Glomerular endothelial cell (primary cell): ENCODE measurements at regions not wholly inside any gene's neighbourhood (a gene's known extent, or its start where the extent isn't known, plus 50 kb on each side); places are given as distances from the start of the nearest gene placed in this dataset.
A peak's percentile ranks its signal among the peaks of the same experiment; 100 is the strongest.

Experiments
- DNase-seq: peaks from one replicate; pipeline ENCODE4 v3.0.0-alpha.2; 2011; ENCODE audit warnings: low read depth, low spot score; ENCODE audit errors: extremely low read depth

- no peak for DNase-seq
These were observed 58.9 kb downstream of the NUDT11 start for GRCh38 chrX:51437521-51437920.

GRCh38 chrX:51435101-51435500 is 61.3 kb downstream of the NUDT11 start:
- DNase-seq = no peak

DNA sequence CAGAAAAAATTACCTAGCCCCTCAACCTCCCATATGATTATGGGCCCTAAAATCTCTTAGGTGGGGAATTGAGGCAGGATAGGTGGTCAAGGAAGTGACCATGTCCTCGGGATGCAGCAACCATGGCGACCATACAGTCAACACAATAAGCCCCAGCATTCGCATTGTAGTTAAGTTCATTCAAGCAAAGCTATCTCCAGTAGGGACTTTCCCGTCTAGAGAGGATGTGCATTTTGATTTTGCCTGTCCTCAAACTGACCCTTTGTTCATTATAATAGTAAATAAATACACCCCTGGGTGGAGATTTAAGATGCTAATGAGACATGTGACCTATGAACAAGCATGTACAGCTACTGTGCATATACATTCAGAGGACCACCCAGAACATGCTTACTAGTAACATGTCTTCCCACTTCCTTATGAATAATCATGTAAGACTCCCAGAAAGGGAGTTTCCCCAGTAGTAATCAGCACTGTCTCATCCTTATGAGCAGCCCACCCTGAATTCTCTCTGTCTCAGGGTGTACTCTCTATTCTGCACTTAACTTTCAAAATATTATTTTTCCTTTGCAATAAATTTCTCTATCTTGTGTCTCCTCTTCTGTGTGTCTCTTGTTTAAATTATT is 74.3 kb downstream of the NUDT11 start:
- no peak for DNase-seq

DNA sequence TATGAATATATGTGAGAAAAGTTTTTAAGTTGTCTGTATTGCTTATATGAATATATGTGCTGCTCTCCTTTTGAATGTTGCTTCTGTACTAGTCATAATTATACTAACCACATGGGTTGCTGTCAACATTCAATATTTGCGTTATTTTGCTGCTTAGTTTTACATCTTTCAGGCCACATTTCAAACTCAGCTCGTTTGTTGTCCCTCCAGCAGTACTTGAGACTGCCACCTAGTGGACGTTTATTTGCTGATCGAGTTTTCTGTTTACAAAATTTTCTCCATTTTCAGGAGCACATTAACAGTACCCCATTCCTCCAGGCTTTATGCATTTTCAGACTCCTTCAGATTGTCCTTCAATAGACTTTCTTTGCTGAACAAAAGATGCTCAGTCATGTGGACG is 75.8 kb downstream of the NUDT11 start:
- DNase-seq = peak; percentile 16

DNA sequence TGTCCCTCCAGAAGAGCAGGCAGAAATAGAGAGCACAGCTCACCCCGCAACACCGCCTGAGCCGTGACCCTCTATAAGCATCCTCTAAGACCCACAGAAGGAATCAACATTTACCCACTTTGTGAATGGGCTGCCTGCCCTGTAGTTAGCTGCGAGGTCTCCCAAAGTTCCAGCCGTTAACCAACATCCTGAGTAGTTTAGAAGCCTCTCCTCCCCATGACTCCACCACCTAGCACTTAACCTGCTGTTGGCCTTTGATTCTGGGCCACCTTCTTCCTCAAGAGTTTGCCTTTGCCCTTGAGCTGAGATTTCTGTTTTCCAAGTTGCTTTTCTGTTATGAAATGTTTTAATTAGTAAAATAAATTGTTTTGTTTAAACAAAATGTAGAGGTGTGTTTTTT is 75.8 kb downstream of the NUDT10 start:
- DNase-seq = no peak

- DNase-seq = no peak
These were observed 75.1 kb downstream of the NUDT10 start for GRCh38 chrX:51407520-51408409.

DNA sequence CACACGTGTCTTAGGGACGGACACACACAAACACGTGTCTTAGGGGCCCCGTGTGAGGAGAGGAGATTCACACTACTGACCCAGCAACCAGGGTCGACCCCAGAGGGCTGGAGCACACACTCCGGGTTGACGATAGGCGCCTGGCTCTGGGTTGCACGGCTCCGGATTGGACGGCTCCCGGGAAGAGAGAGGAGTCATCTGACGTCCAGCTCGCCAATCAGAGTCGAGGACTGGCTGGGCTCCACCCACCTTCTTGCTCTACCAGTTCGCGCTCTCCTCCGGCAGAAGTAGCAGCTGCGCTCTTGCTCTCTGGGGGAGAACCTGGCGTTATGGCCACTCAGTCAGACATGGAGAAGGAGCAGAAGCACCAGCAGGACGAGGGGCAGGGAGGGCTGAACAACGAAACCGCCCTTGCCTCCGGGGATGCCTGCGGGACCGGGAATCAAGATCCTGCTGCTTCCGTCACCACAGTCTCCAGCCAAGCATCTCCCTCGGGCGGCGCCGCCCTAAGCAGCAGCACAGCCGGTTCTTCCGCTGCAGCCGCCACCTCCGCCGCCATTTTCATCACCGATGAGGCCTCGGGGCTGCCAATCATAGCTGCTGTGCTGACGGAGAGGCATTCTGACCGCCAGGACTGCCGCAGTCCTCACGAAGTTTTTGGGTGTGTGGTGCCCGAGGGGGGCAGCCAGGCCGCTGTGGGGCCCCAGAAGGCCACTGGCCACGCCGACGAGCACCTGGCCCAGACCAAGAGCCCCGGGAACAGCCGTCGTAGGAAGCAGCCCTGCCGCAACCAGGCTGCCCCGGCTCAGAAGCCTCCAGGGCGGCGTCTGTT is 74.3 kb downstream of the NUDT10 start:
- no peak for DNase-seq

DNA sequence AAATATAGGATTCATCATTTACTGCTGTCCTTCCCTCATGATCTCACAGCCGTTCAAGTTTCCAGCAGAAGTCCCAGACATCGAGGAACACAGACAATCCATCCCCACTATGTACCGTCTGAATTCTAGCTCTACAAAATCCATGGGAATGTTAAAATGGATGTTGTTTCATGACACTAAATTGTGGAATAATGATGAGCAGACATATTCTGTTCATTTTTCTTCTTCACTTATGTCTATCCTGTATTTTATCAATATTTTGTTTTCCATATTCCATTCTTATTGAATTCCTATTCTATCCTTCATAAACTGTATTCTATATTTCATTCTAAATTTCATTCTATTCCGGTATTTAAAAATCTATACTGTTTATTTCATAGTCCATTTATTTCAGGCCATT is 71.8 kb downstream of the NUDT10 start:
- DNase-seq = no peak

GRCh38 chrX:51395810-51396728 is 63.4 kb downstream of the NUDT10 start:
- no peak for DNase-seq

- DNase-seq = no peak
These were observed 62.8 kb downstream of the NUDT10 start for GRCh38 chrX:51395480-51395809.
